ENCODE measurements at regions not wholly inside any gene's neighbourhood (a gene's known extent, or its start where the extent isn't known, plus 50 kb on each side); places are given as distances from the start of the nearest gene placed in this dataset.

DNA sequence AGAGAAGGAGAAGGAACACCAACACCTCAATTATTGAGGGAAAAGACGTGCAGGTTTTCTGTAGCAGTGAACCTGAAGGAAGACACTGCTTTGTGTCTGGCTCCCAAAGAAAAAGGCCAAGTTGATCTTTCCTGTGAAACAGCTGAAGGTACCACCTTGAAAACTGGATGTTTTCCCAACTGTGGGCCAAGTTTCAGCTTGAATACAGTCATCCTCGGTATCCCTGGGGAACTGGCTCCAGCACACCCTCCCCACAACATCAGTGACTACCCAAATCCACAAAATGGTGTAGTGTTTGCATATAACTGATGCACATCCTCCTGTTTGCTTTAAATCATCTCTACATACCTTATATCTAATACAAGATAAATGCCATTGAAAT lies 297.0 kb upstream of the PITRM1 start:
- no peak for DNase-seq (ENCODE audit: low spot score)

DNA sequence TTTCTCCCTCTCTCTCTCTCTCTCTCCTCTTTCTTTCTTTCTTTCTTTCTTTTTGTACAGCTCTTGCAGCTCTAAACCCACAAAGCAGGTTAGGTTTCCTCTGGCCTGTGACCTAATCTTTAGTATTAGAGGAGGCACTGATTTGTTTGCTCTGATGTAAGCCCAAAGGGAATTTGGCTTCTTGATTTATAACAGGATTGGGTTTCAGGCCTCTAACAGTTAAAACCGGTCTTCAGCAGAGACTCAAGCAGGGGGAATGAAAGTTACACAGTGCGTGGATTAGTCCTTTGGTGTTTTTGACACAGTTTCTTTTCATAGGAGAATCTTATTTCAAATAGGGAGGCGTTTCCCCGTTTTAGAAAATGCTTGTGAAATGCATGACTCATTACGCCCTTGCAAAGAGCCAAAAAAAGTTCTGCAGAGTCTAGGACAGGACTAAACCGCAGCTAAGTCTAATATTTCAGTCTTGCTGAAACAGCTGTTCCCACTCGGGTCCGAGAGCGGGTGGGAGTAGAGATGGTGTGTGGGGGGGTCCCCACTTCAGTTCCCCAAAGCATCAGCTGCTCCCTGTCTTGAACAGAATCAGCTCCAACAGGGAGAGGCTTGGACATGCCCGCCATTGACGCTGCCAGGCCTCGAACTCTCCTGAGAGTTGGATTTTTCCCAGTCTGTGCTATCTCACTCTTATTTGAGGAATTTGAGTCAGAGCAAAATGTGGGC lies 296.5 kb upstream of the PITRM1 start:
- DNase-seq (ENCODE audit: low spot score): no peak

GRCh38 chr10:3467052-3467951 lies 294.7 kb upstream of the PITRM1 start:
- no peak for DNase-seq (ENCODE audit: low spot score)

GRCh38 chr10:3465406-3465891 lies 292.9 kb upstream of the PITRM1 start:
- no peak for DNase-seq (ENCODE audit: low spot score)

GRCh38 chr10:3464760-3465405 lies 292.3 kb upstream of the PITRM1 start:
- DNase-seq (ENCODE audit: low spot score): no peak

GRCh38 chr10:3460420-3461128 lies 288.0 kb upstream of the PITRM1 start:
- no peak for DNase-seq (ENCODE audit: low spot score)

GRCh38 chr10:3455385-3456334 lies 283.1 kb upstream of the PITRM1 start:
- DNase-seq (ENCODE audit: low spot score): no peak

DNA sequence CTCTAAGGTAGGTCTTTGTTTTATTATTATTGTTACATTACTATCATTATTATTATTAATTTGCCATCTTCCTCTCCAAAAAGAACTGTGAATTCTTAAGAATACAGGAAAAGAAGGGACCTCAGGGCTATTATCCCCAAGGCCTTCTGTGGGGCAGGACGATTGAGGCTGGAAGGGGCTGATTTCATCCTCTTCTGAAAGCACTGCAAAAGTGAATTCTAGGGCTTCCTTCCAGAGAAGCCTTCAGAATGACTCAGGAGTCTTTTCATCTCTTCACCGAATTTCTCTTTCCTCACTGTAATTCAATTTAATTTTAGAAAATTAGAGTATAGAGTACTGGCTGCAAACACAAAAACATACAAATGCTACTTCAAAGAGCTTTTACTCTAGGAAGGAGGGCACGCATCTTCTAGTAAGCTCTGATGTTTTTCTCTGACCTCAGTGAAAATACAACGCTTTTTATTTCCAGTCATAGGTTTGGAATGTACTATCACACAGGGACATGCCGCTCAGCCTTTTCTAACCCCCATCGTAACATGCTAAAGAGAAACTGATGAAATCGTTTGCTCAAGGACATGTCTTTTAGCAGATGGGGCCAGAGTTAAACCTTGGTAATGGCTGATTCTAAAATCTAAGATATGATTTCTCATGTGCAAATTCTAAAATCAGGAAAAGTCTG lies 280.2 kb upstream of the PITRM1 start:
- DNase-seq (ENCODE audit: low spot score): no peak

GRCh38 chr10:3452173-3452626 lies 279.6 kb upstream of the PITRM1 start:
- DNase-seq (ENCODE audit: low spot score): no peak

DNA sequence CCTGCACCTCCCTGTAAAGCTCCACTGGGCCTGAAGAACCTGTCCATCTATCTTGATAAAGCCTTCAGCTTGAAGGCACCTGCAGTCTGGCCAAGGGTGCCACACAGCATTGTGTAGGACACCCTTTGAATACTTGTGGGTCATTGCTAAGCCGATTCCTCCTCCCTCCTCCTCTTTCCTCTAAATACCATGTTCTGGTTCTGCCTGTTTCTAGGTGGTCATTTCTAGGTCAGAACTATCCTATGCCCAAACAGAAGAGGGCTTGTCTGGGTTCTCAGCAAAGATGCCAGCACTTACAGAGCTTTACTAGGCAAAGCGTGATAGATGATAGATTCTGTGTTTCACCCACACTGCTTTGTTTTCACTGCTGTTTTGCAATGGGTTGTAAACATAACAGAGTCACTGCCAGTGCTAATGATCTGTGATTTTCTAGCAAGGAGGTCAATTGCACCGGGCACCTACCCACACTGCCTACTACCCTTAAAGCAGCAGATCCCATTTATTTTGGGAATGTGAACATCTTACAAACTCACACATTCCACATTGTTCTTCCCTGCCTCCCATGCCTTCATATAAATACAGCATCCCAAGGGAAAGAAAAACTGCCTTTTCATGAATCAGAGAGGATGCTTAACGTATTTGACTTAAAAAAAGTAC lies 279.1 kb upstream of the PITRM1 start:
- no peak for DNase-seq (ENCODE audit: low spot score)

DNA sequence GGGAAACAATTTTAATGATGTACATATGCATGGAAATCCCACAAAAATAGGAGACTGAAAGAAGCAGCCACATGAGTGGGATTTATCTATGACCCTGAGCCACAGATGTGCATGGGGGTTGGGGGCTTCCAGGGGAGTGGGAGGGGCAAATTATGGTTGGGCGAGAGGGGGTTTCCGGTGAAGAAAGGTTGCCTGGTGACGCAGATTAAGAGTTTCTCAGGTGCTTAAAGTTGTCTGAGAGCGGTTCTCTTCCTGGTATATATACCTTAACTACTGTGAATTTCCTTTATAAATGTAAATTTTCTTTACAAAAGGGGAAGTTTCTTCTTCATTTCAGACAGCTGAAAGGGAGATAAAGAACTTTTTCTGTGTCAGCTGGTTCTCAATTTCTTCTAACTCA lies 273.6 kb upstream of the PITRM1 start:
- no peak for DNase-seq (ENCODE audit: low spot score)

DNA sequence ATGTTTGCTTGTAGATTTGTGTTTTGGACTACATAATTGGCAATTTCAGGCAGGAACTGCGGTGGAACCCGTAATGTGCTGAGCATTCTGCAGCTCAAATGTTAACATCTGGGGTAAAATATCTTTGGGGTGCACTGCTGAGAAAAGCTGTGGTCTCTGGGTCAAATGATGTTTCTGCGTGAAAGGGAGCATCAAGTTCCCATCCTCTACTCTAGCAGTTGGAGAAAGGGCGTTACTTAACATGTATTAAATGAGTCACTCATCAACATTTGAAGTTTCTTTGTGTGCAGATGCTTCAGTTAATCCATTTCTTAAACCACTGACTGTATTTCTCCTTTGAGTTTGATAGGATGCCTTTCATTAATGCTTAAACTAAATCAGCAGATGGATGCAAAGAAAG lies 273.1 kb upstream of the PITRM1 start:
- no peak for DNase-seq (ENCODE audit: low spot score)

- DNase-seq (ENCODE audit: low spot score): no peak
These were observed 269.9 kb upstream of the PITRM1 start for GRCh38 chr10:3442451-3442990.

DNA sequence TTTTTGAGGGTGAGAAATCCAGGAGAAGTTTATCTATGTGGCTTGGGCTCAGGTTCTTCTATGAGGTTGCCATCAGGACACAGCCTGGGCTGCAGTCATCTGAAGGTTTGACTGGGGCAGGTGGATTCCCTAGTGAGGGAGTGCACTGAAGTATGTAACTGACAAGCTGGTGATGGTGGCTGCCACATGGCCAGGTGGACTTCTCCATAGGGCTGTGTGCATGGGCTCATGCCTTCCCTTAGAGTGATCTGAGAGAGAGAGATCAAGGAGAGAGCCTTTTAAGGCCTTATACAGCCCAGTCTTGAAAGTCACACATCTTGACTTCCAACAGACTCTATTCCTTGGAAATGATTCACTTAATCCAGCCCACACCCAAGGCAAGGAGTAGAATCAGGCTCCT lies 266.6 kb upstream of the PITRM1 start:
- no peak for DNase-seq (ENCODE audit: low spot score)

DNA sequence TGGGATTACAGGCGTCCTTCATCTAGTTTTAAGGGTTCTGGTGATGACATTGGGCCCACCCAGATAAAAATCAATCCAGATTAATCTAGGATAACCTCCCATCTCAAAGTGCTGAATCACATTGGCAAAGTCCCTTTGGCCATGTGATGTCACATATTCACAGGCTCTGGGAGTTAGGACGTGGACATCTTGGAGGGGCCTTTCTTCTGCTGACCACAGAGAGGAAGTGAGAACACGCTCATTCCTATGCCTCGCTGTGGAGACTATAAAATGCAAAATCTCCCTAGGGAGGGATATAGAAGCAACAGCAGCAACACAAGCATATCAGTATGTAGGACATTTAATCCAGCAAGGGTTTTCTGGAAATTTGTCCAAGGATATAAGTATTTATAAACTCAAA lies 266.0 kb upstream of the PITRM1 start:
- no peak for DNase-seq (ENCODE audit: low spot score)

GRCh38 chr10:3435671-3436070 lies 263.1 kb upstream of the PITRM1 start:
- DNase-seq (ENCODE audit: low spot score): no peak

- no peak for DNase-seq (ENCODE audit: low spot score)
These were observed 261.4 kb upstream of the PITRM1 start for GRCh38 chr10:3433988-3434387.

- no peak for DNase-seq (ENCODE audit: low spot score)
These were observed 260.5 kb upstream of the PITRM1 start for GRCh38 chr10:3433131-3433530.

Data from mesenteric fat pad (tissue), 1 donor.